Right atrium auricular region (tissue), 2 donors: ENCODE measurements at regions not wholly inside any gene's neighbourhood (a gene's known extent, or its start where the extent isn't known, plus 50 kb on each side); places are given as distances from the start of the nearest gene placed in this dataset.
A peak's percentile ranks its signal among the peaks of the same experiment; 100 is the strongest.

Source experiments
- DNase-seq: peaks from one replicate; pipeline ENCODE4 v3.0.0-alpha.2; 2019; ENCODE audit warnings: low spot score
- H3K27ac ChIP-seq, 2 donors: fragments of 200-600 bp; sonication (generic); 1 replicate in 1 of 2; 2 replicates in 1 of 2; pipeline ENCODE4 v1.5.1; 2016 to 2019
- H3K27me3 ChIP-seq, 2 donors: fragments of 200-600 bp; sonication (generic); one replicate each; pipeline versions ENCODE4 v1.5.1 to v1.6.0; 2017 to 2019
- H3K36me3 ChIP-seq: fragments of 200-600 bp; sonication (generic); one replicate; pipeline ENCODE4 v1.5.1; 2016
- H3K4me1 ChIP-seq, 2 donors: fragments of 200-600 bp; sonication (generic); one replicate each; pipeline versions ENCODE4 v1.5.1 to v1.6.0; 2017 to 2019
- H3K4me3 ChIP-seq, 2 donors: fragments of 200-600 bp; sonication (generic); 1 replicate in 1 of 2; 2 replicates in 1 of 2; pipeline ENCODE4 v1.5.1; 2017 to 2019; ENCODE audit warnings: mild to moderate bottlenecking in 1 of 2, moderate library complexity in 1 of 2
- H3K9me3 ChIP-seq, 2 donors: fragments of 200-600 bp; sonication (generic); one replicate each; pipeline ENCODE4 v1.5.1; 2019
- TF ChIP-seq, protein P1 (sequence below), 2 donors: fragments of 200-600 bp; sonication (generic); IDR thresholded peaks; one replicate each; pipeline ENCODE4 v1.5.1; 2019; ENCODE audit warnings: antibody characterized with exemption in 2 of 2

DNA sequence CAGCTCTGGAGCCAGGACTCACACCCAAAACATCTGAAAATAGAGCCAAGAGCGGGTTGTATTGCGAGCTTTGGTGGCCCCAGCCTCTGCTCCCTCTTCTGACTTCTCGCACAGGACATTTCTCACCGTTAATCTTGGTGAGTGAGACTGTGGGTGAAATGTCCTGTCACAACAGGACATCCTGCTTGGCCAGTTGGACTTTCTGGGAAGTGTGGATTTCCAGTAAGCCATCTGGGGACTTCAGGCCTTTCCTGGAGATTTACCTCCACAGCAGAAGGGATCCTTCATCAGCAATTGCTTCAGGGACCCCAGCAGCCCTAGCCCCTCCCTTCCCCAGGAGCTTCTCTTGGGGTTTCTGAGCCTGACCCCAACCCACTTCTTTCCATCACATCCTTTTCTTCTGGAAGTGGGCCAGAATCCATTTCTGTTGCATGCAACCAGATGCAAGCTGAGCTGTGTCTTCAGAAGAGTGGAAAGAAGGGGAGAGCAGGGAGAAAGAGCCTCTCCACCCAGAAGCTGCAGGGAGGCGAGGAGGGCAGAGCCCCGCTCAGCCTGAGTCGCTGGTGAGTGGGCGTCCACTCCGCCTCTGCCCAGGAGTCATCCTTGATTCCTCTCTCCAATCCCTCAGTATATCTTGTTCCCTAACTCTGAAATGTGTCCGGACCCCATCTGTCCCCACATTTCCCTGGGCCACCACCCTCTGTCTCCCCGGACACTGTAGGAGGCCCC lies 50.3 kb upstream of the GADD45G start:
- Histone ChIP-seq H3K27me3 (no peaks in the 10 kb centered on the region), H3K4me3 (no peak overlapping the region), H3K9me3 (no peaks in the 10 kb centered on the region), H3K36me3 (no peaks in the 10 kb centered on the region), H3K27ac (no peak overlapping the region), H3K4me1 (peaks cover 0 to 3% of the 10 kb centered on the region in 2 donors)
- no peak for DNase-seq
- TF ChIP-seq, protein P1, sequence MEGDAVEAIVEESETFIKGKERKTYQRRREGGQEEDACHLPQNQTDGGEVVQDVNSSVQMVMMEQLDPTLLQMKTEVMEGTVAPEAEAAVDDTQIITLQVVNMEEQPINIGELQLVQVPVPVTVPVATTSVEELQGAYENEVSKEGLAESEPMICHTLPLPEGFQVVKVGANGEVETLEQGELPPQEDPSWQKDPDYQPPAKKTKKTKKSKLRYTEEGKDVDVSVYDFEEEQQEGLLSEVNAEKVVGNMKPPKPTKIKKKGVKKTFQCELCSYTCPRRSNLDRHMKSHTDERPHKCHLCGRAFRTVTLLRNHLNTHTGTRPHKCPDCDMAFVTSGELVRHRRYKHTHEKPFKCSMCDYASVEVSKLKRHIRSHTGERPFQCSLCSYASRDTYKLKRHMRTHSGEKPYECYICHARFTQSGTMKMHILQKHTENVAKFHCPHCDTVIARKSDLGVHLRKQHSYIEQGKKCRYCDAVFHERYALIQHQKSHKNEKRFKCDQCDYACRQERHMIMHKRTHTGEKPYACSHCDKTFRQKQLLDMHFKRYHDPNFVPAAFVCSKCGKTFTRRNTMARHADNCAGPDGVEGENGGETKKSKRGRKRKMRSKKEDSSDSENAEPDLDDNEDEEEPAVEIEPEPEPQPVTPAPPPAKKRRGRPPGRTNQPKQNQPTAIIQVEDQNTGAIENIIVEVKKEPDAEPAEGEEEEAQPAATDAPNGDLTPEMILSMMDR (IDR thresholded peaks at IDR 0.05) = no peak

DNA sequence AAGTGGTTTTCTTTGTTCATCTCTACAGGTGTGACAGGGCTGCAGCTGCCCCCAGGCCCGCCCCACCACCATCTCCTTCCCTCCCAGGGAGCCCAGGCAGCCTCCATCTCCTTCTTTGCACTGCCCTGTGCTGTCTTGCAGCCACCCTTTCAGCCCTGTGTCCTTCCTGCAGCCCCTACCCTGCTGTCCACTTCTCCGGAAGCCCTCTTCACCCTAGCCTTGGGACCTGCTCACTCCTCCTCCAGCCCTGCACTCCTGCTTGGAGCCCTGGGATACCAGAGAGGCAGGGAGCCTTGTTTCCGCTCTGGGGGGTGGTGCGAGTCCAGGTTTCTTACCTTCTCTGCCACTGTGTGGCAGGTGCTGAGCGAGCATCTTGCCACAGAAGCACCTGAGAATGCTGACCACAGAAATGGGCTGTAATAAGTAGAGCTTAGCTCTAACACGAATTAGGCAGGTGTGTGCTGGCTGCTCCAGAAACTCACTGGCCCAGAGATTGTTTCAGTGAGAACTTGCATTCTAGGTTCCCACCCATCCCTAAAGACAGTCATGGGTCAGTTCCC lies 51.3 kb upstream of the GADD45G start:
- DNase-seq = no peak
- Histone ChIP-seq H3K9me3 (no peaks in the 10 kb centered on the region), H3K27me3 (no peaks in the 10 kb centered on the region), H3K4me3 (no peak overlapping the region), H3K36me3 (no peaks in the 10 kb centered on the region), H3K27ac (no peak overlapping the region), H3K4me1 (peaks cover 0 to 3% of the 10 kb centered on the region in 2 donors)
- TF ChIP-seq, protein P1 (IDR thresholded peaks at IDR 0.05) = no peak

DNA sequence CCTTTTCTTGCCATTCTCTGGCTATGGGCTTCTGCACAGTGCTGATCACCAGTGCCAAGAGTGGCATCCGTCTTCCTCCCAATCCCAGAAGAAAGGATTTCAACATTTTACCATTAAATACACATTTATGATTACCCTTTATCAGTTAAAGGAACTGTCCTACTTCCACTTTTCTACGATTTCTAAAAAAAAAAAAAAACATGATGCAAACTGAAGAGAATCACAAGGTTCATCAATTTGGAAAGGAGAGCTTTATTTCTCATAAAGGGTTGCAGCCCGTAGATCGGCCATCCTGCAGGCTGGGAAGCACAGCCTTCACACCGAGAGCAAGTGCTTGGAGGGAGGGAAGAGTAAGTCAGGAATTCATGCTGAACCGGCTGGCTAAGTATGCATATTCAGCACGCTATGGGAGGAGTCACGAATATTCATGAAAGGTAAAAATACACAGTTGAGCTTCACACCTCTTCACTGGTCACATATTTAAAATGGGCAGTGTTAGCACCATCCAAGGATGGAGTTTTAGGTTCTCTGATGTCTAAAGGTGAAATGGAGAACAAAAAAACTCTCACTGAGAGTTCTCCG lies 52.5 kb upstream of the SEMA4D start:
- TF ChIP-seq, protein P1 (IDR thresholded peaks at IDR 0.05) = no peak
- no peak overlapping the region for H3K4me3 ChIP-seq
- no peaks in the 10 kb centered on the region for H3K27me3 ChIP-seq
- H3K9me3 ChIP-seq = peaks cover 0 to 15% of the 10 kb centered on the region in 2 donors
- no peak for DNase-seq
- no peaks in the 10 kb centered on the region for H3K36me3 ChIP-seq
- no peaks in the 10 kb centered on the region for H3K4me1 ChIP-seq
- H3K27ac ChIP-seq = no peak overlapping the region

DNA sequence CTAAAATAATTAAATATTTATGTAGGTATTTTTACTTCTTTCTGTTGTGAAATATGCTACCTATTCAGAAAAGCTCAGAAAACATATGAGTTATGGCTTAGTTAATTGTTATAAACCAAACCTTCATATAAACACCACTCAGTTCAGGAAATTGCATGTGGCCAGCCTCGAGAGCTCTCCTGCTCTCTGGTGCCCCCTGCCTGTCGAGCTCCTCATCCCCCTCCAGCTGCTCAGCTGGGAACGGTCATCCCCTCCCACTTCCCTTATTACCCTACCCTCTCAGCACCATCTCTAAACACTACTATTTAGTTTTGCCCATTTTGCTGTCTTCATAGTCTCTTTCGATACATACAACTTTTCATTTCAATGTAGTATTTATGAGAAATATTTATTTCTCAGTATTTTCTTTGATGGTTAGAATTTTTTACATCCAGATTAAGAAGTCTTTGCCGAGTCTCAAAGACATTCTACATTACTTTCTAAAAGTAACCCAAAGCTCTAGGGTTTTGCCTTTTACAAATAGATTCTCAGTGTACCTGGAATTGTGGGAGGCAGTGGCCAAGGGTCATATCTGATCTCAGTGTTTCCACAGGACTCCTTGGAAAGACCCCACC lies 51.2 kb upstream of the SEMA4D start:
- H3K27ac ChIP-seq = no peak overlapping the region
- H3K4me1 ChIP-seq = no peaks in the 10 kb centered on the region

DNA sequence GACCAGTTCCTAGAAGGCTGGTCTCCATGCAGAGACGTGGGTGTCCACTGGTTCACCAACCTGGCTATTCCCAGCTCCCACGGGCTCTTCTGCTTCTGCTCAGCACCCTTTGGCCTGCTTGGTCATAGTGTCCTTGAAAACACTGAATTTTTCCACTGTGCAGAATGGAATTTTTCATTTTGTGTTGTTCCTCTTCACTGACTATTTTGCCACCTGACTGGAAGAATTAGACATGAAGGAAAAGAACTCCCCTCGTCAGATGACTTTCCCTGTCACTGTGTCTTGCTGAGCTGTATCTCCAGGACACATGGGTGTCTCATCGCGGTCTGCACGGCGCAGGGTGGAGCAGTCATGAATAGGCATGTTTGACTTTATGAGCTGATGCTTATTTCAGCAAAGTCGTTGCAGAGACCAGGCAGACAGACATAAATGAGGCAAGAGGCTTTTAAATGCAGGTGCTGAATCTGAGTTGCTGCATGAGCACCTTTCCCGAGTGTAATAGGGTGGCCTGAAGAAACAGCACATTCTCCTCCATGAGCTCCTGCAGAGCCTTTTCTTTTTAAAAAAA lies 50.2 kb upstream of the SEMA4D start:
- DNase-seq = no peak
- Histone ChIP-seq H3K4me1 (no peaks in the 10 kb centered on the region), H3K4me3 (no peak overlapping the region), H3K9me3 (peaks cover 0 to 19% of the 10 kb centered on the region in 2 donors), H3K27me3 (no peaks in the 10 kb centered on the region), H3K36me3 (no peaks in the 10 kb centered on the region), H3K27ac (no peak overlapping the region)
- TF ChIP-seq, protein P1 (IDR thresholded peaks at IDR 0.05) = no peak

More for the DNA sequence above, 51.2 kb upstream of the SEMA4D start:
- TF ChIP-seq, protein P1 (IDR thresholded peaks at IDR 0.05) = peak; percentile 82 to 92
- Histone ChIP-seq H3K9me3 (peaks cover 0 to 19% of the 10 kb centered on the region in 2 donors), H3K36me3 (no peaks in the 10 kb centered on the region), H3K4me3 (no peak overlapping the region), H3K27me3 (no peaks in the 10 kb centered on the region)
- peak; percentile 75 for DNase-seq
